Fibroblast of skin of back (primary cell): ENCODE measurements at regions not wholly inside any gene's neighbourhood (a gene's known extent, or its start where the extent isn't known, plus 50 kb on each side); places are given as distances from the start of the nearest gene placed in this dataset.
"Not testable (repeated sequence)": the region's sequence is repeated elsewhere in the genome, so short reads cannot be mapped to it uniquely, and the experiment has no call there.

Source experiments
- DNase-seq: peaks from one replicate; pipeline ENCODE4 v3.0.0-alpha.2; 2013

- DNase-seq, result no peak
These were observed 1149.7 kb downstream of the STPG2 start for GRCh38 chr4:96993560-96993959.

DNA sequence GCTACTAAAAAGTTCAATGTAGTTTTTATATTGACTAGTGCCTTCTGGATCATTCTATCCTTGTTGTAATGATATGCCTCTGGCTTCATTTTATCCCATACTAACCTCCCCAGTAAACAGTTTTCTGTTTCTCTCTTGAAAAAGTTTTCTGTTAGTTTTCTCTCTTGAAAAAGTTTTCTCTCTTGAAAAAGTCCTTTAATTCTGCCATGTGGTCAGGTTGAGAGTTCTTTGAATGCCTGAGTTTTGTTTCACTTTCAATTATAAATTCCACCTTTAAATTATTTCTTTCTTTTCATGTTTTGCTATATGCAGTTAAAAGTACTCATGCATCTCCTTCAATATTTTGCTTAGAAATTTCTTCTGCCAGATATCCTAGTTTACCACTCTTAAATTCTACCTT, 1139.6 kb downstream of the STPG2 start:
- DNase-seq, result no peak

DNA sequence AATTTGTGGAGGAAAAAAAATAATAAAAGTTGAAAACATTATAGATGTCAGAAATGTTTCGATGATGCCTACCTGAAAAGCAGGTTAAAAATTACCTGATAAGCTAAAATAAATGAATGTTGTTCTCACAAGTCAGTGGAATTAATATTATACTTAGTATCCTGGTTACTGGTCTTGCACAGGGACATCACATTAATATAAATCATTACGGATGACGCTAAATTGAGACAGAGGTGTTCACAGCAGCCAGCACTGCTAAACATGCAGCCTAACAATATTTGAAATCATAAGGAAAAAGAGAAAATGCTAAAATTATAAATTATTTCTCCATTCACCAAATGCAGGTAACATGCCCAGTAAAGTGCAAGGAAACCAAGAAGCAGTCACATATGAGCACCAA, 1130.0 kb downstream of the STPG2 start:
- DNase-seq, result no peak

DNA sequence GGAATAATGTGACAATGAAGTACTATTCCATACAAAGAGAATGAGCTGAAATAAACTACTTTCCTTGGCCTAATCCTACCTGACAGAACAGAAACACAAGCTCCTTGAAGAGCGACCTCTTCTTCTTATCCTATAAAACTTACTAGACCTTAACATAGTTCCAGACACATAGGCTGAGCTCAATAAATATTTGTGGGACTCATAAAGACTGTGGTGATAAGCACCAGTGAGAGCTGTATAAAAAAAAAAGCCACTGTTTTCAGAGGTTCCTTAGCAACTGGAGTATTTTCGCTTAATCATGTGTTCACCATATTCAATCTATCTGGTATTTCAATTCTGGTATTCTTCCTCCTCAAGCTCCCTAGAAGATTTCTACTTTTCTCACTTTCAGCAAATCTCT, 1129.6 kb downstream of the STPG2 start:
- DNase-seq, result no peak

- DNase-seq, result no peak
These were observed 1128.0 kb downstream of the STPG2 start for GRCh38 chr4:97015301-97015700.

GRCh38 chr4:97016186-97016907, 1126.9 kb downstream of the STPG2 start:
- no peak for DNase-seq

DNA sequence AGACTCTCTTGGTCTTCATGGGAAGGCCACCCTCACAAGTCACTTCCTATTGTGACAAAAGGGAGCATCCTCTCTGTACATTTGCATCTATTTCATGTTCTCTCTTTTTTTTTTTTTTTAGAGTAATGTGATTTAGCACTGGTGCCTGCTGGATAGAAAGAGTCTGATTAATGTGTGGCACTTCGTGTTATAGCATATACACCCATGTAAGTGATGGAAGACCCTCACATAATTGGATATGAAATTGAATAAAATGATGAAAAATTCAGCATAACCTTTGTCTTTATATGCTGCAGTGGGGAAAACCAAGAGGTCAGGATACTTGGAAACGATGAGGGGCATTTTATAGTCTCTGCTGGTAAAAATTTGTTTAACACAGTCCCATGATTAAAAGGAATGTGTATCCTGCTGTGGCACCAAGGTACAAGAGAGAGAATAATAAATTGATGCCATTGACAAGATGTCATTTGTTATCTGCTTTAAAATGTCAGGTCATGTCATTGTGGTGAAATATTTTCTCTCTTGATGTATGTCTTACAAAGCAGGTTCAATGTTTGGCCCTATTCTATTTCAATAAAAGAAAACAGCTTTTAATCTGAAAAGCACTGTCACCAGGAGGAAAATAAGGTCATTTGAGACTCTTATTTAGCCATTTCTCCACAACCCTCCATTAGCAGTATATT, 1115.4 kb downstream of the STPG2 start:
- DNase-seq, result no peak

GRCh38 chr4:97028785-97029184, 1114.5 kb downstream of the STPG2 start:
- no peak for DNase-seq

- DNase-seq, result not testable (repeated sequence)
These were observed 1105.7 kb downstream of the STPG2 start for GRCh38 chr4:97037411-97038145.

GRCh38 chr4:97038146-97038516, 1105.1 kb downstream of the STPG2 start:
- DNase-seq, result no peak

DNA sequence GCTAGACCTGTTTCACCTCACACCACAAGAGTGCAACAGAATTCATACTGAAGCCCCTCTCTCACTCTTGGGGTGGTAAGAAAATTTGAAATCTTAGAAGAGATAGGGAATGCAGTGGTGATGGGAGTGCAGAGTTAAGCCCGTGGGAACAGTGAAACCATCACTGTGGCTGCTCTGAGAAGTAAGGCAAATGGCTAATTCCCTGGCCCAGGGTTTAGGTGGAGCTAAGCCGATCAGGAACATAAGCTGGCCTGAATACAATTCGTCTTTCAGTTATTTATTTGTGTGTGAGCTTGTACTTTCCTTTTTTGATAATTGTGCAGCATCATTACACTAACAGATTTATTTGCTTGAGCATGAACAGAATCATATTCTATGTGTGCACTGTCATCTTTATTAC, 1070.6 kb downstream of the STPG2 start:
- DNase-seq, result no peak

DNA sequence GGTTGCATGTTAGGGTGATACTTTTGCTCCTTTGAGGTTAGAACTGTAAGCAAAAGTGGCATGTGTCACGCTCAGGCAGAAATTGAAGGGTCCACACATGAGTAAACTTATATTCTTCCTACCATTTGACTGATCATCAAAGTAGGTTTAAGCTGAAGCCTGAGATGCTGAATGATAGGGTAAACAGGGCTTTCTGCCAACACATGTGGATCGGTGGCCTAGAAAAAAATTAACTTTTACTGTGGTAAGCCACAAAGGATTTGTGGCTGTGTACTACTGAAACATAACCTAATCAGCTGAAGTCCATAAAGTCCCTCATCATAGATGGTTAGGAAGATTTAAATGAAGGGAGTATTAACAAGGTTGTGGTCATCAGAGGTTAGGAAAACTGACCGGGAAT, 1070.1 kb downstream of the STPG2 start:
- DNase-seq, result no peak

DNA sequence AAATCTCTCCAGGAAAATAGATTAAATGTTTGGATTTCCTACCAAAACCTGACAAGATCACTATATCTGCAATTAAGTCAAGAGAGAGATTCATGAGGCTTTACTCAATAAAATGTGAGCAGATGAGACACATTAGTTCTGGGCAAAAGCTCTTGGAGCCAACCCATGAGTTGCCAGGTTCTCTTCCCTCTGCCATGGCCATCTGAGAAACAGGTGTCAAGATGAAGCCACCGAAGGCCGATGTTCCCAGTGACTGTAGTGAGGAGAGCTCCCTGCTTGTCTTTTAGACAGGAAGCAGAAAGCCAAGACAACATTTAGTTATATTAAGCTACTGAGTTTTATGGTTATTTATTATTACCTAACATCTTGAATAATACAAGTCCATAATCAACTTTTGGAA, 1068.7 kb downstream of the STPG2 start:
- DNase-seq, result no peak

DNA sequence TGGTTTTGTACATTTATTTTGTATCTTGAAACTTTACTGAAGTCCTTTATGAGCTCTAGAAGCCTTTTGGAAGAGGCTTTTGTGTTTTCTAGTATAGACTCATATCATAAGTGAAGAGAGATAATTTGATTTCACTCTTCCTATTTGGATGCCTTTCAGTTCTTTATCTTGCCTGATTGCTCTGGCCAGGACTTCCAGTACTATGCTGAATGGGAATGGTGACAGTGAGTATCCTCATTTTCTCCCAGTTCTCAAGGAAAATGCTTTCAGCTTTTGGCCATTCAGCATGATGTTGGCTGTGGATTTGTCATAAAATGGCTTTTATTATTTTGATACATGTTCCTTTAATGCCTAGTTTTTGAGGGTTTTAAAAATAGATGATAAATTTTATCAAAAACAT, 1061.3 kb downstream of the STPG2 start:
- no peak for DNase-seq

GRCh38 chr4:97097036-97097435, 1046.2 kb downstream of the STPG2 start:
- not testable (repeated sequence) for DNase-seq

GRCh38 chr4:97101171-97101570, 1042.1 kb downstream of the STPG2 start:
- DNase-seq, result not testable (repeated sequence)

DNA sequence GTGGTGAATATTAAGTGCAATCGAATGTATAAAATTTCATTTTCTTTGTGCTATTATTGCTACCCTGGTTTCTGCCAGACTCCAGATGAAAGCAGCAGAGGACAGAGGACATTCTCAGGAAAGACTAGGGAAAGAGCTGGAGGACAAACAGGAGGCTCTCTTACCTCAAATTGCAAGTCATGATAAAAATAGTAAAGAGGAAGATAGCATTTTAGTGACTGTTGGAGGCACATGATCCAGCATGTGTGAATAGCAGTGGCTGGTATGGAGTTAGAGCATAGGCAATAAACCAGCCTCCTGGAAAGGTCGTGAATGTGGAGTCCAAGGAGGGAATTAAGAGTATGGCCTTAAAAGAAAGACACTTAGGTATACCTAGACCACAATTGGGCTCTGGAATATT, 1040.0 kb downstream of the STPG2 start:
- DNase-seq, result no peak

- no peak for DNase-seq
These were observed 1039.3 kb downstream of the STPG2 start for GRCh38 chr4:97104006-97104405.

DNA sequence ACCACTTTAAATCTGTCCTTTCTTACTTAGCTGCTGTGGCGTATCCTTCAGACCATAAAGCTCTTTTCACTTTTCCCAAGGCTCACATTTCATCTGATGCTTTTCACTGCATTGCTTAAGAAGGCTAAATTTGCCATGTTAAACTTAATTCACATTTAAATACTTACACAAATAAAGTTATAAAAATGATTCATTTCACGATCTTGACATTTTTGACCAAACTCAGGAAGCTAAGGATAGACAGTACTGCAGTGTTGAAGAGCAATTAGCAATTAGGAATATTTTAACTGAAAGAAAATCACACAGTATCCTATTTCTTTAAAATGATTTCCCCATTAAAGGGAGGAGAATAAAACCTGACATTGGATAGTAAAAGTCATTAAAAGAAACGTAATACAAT, 1038.6 kb downstream of the STPG2 start:
- DNase-seq, result no peak

- no peak for DNase-seq
These were observed 1037.8 kb downstream of the STPG2 start for GRCh38 chr4:97105347-97106099.

GRCh38 chr4:97106161-97106560, 1037.1 kb downstream of the STPG2 start:
- no peak for DNase-seq

DNA sequence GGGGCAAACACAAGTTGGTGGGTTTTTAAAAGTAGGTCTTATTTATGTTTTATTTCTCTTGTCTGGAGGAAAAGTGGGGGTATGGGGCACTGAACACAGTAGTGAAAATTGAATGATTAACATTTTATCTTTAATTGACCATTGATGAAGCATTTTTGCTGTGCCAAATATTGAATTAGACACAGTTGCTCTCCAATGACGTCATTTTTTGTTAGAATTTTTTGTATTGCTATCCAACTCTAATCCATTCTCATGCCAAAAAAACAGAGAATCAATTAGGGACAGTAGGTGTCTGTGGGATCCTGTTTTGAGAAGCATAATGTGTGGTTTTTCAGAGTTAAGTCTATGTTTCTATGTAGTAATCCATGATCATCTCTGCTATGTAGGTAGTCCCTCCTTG, 1032.8 kb downstream of the STPG2 start:
- no peak for DNase-seq

GRCh38 chr4:97116511-97116910, 1026.8 kb downstream of the STPG2 start:
- DNase-seq, result no peak
